HepG2 (cell line): ENCODE measurements at regions not wholly inside any gene's neighbourhood (a gene's known extent, or its start where the extent isn't known, plus 50 kb on each side); places are given as distances from the start of the nearest gene placed in this dataset.

Experiments used
- ATAC-seq: fragments of 200-7000 bp; cut with Tn5 transposase; 3 replicates; pipeline ENCODE4 v1.9.1; 2020; ENCODE audit warnings: mild to moderate bottlenecking, moderate library complexity
- BruUV-seq: library from RNA; stranded (reverse); fragments of 400-500 nt; replicated peaks from 2 replicates; lab custom pipeline; 2021; lab: Mats Ljungman, UMichigan
- CTCF ChIA-PET: fragments of 300-600 bp; formaldehyde crosslinking; extraction: SDS; loops from one replicate; lab custom pipeline; 2021; ENCODE audit warnings: low total read pairs, inconsistent platforms, low intra/inter-chr PET ratio; lab: Yijun Ruan, JAX
- POLR2A ChIA-PET: fragments of 350-600 bp; sonication (Branson Sonifier 250); formaldehyde crosslinking; loops from one replicate; lab custom pipeline; 2020; ENCODE audit warnings: antibody characterized with exemption, inconsistent platforms; lab: Yijun Ruan, JAX
- DNase-seq: peaks from one replicate; pipeline ENCODE4 v3.0.0-alpha.2; 2015; ENCODE audit warnings: low spot score
- FAIRE-seq: peaks from 3 replicates; lab custom pipeline; 2011; peaks lifted over from hg19 to GRCh38; lab: Jason Lieb, UNC
- H2AFZ ChIP-seq: one replicate; pipeline ENCODE4 v1.6.1; 2011; ENCODE audit warnings: low read length, inconsistent platforms
- H3K27ac ChIP-seq: fragments of 300-600 bp; 3 replicates; pipeline ENCODE4 v1.8.0; 2011; ENCODE audit warnings: mixed run types, mild to moderate bottlenecking, mixed read lengths, low read length, inconsistent platforms; ENCODE audit not compliant: insufficient read depth; ENCODE audit errors: extremely low read length
- H3K27me3 ChIP-seq, 2 experiments: fragments of 200-600 bp in 1 of 2; 2 replicates in 1 of 2; 3 replicates in 1 of 2; pipeline versions ENCODE4 v1.6.0 to v1.8.0; 2011; ENCODE audit warnings: low read length in 2 of 2, mild to moderate bottlenecking in 2 of 2, moderate library complexity in 2 of 2, inconsistent platforms in 1 of 2; ENCODE audit not compliant: insufficient read depth in 2 of 2, control insufficient read depth in 1 of 2
- H3K36me3 ChIP-seq, 2 experiments: fragments of 200-600 bp in 1 of 2; replicated peaks in 1 of 2; 2 replicates in 1 of 2; 3 replicates in 1 of 2; pipeline versions ENCODE4 v1.5.1 to v1.8.0; 2011; ENCODE audit warnings: low read length in 2 of 2, inconsistent platforms in 1 of 2; ENCODE audit not compliant: insufficient read depth in 2 of 2, control insufficient read depth in 1 of 2
- H3K4me1 ChIP-seq: 2 replicates; pipeline ENCODE4 v1.5.1; 2012; ENCODE audit warnings: low read length, inconsistent platforms; ENCODE audit not compliant: insufficient read depth
- H3K4me2 ChIP-seq: 2 replicates; pipeline ENCODE4 v1.6.0; 2011; ENCODE audit warnings: low read depth, low read length, inconsistent platforms
- H3K4me3 ChIP-seq, 3 experiments: fragments of 200-600 bp in 1 of 3; sonication (generic), shearing (Covaris generic) in 1 of 3; replicated peaks in 1 of 3; 2 replicates each; pipeline ENCODE4 v1.5.1; 2011 to 2016; ENCODE audit warnings: low read length in 3 of 3, inconsistent platforms in 2 of 3, low read depth in 2 of 3, mild to moderate bottlenecking in 2 of 3, control low read depth in 1 of 3, mixed read lengths in 1 of 3; ENCODE audit not compliant: insufficient read depth in 1 of 3
- H3K79me2 ChIP-seq: one replicate; pipeline ENCODE4 v1.6.1; 2011; ENCODE audit warnings: low read length, inconsistent platforms; ENCODE audit not compliant: insufficient read depth
- H3K9ac ChIP-seq: 2 replicates; pipeline ENCODE4 v1.6.0; 2011; ENCODE audit warnings: mild to moderate bottlenecking, low read depth, low read length, inconsistent platforms; ENCODE audit not compliant: insufficient read depth
- H3K9me3 ChIP-seq: 2 replicates; pipeline ENCODE4 v1.5.1; 2012; ENCODE audit warnings: mild to moderate bottlenecking, low read length
- H4K20me1 ChIP-seq: 2 replicates; pipeline ENCODE4 v1.6.0; 2011; ENCODE audit warnings: inconsistent platforms, mild to moderate bottlenecking, low read length, moderate library complexity; ENCODE audit not compliant: insufficient read depth
- FOSL1 ChIP-seq: sonication (generic); formaldehyde crosslinking; IDR thresholded peaks from 2 replicates; pipeline ENCODE4 v1.9.0; 2021; ENCODE audit warnings: missing genetic modification reagents, borderline replicate concordance
- GABPB1 ChIP-seq: IDR thresholded peaks from 2 replicates; pipeline ENCODE4 v1.6.1; 2016; ENCODE audit warnings: mild to moderate bottlenecking, missing genetic modification reagents, moderate library complexity, missing compliant biosample characterization
- MAFF ChIP-seq: IDR thresholded peaks from 2 replicates; pipeline ENCODE4 v1.6.1; 2011; ENCODE audit warnings: low read depth, low read length, improper control_type of control experiment
- MED13 ChIP-seq: sonication (generic); formaldehyde crosslinking; IDR thresholded peaks from 2 replicates; pipeline ENCODE4 v1.5.0; 2020; ENCODE audit warnings: missing genetic modification reagents
- MYC ChIP-seq: sonication (generic); formaldehyde crosslinking; IDR thresholded peaks from 2 replicates; pipeline ENCODE4 v1.9.0; 2021; ENCODE audit warnings: missing genetic modification reagents, borderline replicate concordance
- SP5 ChIP-seq: IDR thresholded peaks from 2 replicates; pipeline ENCODE4 v1.6.1; 2016; ENCODE audit warnings: low read depth, borderline replicate concordance
- TBL1XR1 ChIP-seq: fragments of 150-350 bp; IDR thresholded peaks from 2 replicates; pipeline ENCODE4 v1.6.1; 2014; ENCODE audit warnings: borderline replicate concordance, low read length; ENCODE audit not compliant: partially characterized antibody
- TGIF2 ChIP-seq: IDR thresholded peaks from 2 replicates; pipeline ENCODE4 v1.6.1; 2016; ENCODE audit warnings: control low read depth, missing compliant biosample characterization
- ZFP82 ChIP-seq: sonication (generic); formaldehyde crosslinking; IDR thresholded peaks from 2 replicates; pipeline ENCODE4 v1.5.1; 2020; ENCODE audit warnings: mild to moderate bottlenecking, missing genetic modification reagents, borderline replicate concordance
- ZNF232 ChIP-seq: sonication (generic); formaldehyde crosslinking; IDR thresholded peaks from 2 replicates; pipeline ENCODE4 v1.4.0; 2020; ENCODE audit warnings: missing genetic modification reagents, borderline replicate concordance
- ZNF530 ChIP-seq: sonication (generic); formaldehyde crosslinking; IDR thresholded peaks from 2 replicates; pipeline ENCODE4 v1.5.0; 2020; ENCODE audit warnings: low read depth, mild to moderate bottlenecking, missing genetic modification reagents
- WGBS: methylation state at CpG from one replicate; pipeline ENCODE4 v1.1.6; 2017; ENCODE audit warnings: low lambda C conversion rate; 5-methylcytosine and 5-hydroxymethylcytosine counted together
- in situ Hi-C: cut with HindIII; loops from 2 replicates; pipeline ENCODE4 v1.10.0; 2017; ENCODE audit warnings: low pct_unique_long_range_greater_than_20kb; ENCODE audit not compliant: extremely low pct_ligation_motif_present
- intact Hi-C: fragments of 100-400 bp; cut with micrococcal nuclease; formaldehyde crosslinking; loops from one replicate; pipeline ENCODE4 v1.10.0; 2022; ENCODE audit not compliant: unreplicated experiment
- TF ChIP-seq, protein P1 (sequence below): sonication (generic); formaldehyde crosslinking; conservative IDR thresholded peaks from 2 replicates; pipeline ENCODE4 v1.4.0; 2020; ENCODE audit warnings: mild to moderate bottlenecking, missing genetic modification reagents, moderate library complexity
- TF ChIP-seq, protein P2 (sequence below): sonication (generic); formaldehyde crosslinking; IDR thresholded peaks from 2 replicates; pipeline ENCODE4 v1.8.1; 2022; ENCODE audit warnings: low read depth, mild to moderate bottlenecking, missing genetic modification reagents
- TF ChIP-seq, protein P3 (sequence below): sonication (generic); formaldehyde crosslinking; IDR thresholded peaks from 2 replicates; pipeline ENCODE4 v1.8.0; 2022; ENCODE audit warnings: mild to moderate bottlenecking, missing genetic modification reagents, moderate library complexity

DNA sequence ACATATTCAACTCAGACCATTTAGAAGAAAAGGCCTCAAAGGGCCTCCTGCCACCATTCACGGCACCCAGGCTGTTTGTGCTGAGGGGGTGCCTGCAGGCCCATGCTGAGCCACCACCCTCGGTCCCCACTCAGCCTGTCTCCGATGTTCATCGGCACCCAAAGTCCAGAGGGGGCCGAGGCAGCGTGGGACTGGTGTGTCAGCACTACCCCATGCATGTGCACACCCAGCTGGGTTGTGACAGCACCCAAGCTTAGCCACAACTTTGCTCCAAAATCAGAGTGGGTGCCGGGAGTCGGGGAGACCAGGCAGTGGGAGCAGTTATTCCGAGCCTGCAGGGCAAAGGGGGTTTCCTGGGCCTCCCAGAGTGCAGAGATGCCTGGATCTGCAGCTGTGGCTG lies 508.5 kb upstream of the ZNF717 start:
- POLR2A ChIA-PET, result no interaction called here

More for the DNA sequence above, 508.5 kb upstream of the ZNF717 start:
- no peak overlapping the region for H3K27ac ChIP-seq
- no TSS peak for BruUV-seq
- DNase-seq (no peak), FAIRE-seq (no peak), ATAC-seq (no peak)
- TF ChIP-seq MED13 (CRISPR knock-in tag) (no peak), ZFP82 (CRISPR knock-in tag) (no peak), MAFF (no peak), ZNF530 (CRISPR knock-in tag) (no peak), ZNF232 (CRISPR knock-in tag) (no peak), FOSL1 (CRISPR knock-in tag) (no peak), TGIF2 (CRISPR knock-in tag) (no peak), TBL1XR1 (no peak), SP5 (CRISPR knock-in tag) (no peak), MYC (CRISPR knock-in tag) (no peak), GABPB1 (CRISPR knock-in tag) (no peak)
- TF ChIP-seq, protein P1, sequence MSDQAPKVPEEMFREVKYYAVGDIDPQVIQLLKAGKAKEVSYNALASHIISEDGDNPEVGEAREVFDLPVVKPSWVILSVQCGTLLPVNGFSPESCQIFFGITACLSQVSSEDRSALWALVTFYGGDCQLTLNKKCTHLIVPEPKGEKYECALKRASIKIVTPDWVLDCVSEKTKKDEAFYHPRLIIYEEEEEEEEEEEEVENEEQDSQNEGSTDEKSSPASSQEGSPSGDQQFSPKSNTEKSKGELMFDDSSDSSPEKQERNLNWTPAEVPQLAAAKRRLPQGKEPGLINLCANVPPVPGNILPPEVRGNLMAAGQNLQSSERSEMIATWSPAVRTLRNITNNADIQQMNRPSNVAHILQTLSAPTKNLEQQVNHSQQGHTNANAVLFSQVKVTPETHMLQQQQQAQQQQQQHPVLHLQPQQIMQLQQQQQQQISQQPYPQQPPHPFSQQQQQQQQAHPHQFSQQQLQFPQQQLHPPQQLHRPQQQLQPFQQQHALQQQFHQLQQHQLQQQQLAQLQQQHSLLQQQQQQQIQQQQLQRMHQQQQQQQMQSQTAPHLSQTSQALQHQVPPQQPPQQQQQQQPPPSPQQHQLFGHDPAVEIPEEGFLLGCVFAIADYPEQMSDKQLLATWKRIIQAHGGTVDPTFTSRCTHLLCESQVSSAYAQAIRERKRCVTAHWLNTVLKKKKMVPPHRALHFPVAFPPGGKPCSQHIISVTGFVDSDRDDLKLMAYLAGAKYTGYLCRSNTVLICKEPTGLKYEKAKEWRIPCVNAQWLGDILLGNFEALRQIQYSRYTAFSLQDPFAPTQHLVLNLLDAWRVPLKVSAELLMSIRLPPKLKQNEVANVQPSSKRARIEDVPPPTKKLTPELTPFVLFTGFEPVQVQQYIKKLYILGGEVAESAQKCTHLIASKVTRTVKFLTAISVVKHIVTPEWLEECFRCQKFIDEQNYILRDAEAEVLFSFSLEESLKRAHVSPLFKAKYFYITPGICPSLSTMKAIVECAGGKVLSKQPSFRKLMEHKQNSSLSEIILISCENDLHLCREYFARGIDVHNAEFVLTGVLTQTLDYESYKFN (CRISPR knock-in tag), result no peak
- TF ChIP-seq, protein P2, sequence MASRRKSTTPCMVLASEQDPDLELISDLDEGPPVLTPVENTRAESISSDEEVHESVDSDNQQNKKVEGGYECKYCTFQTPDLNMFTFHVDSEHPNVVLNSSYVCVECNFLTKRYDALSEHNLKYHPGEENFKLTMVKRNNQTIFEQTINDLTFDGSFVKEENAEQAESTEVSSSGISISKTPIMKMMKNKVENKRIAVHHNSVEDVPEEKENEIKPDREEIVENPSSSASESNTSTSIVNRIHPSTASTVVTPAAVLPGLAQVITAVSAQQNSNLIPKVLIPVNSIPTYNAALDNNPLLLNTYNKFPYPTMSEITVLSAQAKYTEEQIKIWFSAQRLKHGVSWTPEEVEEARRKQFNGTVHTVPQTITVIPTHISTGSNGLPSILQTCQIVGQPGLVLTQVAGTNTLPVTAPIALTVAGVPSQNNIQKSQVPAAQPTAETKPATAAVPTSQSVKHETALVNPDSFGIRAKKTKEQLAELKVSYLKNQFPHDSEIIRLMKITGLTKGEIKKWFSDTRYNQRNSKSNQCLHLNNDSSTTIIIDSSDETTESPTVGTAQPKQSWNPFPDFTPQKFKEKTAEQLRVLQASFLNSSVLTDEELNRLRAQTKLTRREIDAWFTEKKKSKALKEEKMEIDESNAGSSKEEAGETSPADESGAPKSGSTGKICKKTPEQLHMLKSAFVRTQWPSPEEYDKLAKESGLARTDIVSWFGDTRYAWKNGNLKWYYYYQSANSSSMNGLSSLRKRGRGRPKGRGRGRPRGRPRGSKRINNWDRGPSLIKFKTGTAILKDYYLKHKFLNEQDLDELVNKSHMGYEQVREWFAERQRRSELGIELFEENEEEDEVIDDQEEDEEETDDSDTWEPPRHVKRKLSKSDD, result no peak
- TF ChIP-seq, protein P3, sequence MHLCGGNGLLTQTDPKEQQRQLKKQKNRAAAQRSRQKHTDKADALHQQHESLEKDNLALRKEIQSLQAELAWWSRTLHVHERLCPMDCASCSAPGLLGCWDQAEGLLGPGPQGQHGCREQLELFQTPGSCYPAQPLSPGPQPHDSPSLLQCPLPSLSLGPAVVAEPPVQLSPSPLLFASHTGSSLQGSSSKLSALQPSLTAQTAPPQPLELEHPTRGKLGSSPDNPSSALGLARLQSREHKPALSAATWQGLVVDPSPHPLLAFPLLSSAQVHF (CRISPR knock-in tag), result no peak
- CTCF ChIA-PET, result no interaction called here
- H3K79me2 ChIP-seq, result no peaks in the 10 kb centered on the region
- no peak overlapping the region for H3K9ac ChIP-seq
- no peak overlapping the region for H3K4me2 ChIP-seq
- no peak overlapping the region for H2AFZ ChIP-seq
- no peak overlapping the region for H3K4me3 ChIP-seq
- in situ Hi-C loops (no loop called here), intact Hi-C loops (no loop called here)
- H3K36me3 ChIP-seq, result no peaks in the 10 kb centered on the region
- H3K27me3 ChIP-seq, result no peaks in the 10 kb centered on the region
- WGBS, result 32% methylated on average over 4 of the region's 9 CpGs
- no peaks in the 10 kb centered on the region for H4K20me1 ChIP-seq
- no peaks in the 10 kb centered on the region for H3K9me3 ChIP-seq
- no peaks in the 10 kb centered on the region for H3K4me1 ChIP-seq
